ENCODE measurements at regions not wholly inside any gene's neighbourhood (a gene's known extent, or its start where the extent isn't known, plus 50 kb on each side); places are given as distances from the start of the nearest gene placed in this dataset.

GRCh38 chr12:68450947-68451260 lies 118.7 kb upstream of the MDM1 start:
- Mint-ChIP-seq H3K36me3 (ENCODE audit: low read depth) (no peaks in the 10 kb centered on the region), H3K4me3 (peak overlapping the region; percentile 70), H3K27ac (peak overlapping the region; percentile 99), H3K4me1 (peaks cover 91% of the 10 kb centered on the region), H3K9me3 (no peaks in the 10 kb centered on the region), H3K27me3 (no peaks in the 10 kb centered on the region)
- ATAC-seq (peak; percentile 88), DNase-seq (peak; percentile 18)

DNA sequence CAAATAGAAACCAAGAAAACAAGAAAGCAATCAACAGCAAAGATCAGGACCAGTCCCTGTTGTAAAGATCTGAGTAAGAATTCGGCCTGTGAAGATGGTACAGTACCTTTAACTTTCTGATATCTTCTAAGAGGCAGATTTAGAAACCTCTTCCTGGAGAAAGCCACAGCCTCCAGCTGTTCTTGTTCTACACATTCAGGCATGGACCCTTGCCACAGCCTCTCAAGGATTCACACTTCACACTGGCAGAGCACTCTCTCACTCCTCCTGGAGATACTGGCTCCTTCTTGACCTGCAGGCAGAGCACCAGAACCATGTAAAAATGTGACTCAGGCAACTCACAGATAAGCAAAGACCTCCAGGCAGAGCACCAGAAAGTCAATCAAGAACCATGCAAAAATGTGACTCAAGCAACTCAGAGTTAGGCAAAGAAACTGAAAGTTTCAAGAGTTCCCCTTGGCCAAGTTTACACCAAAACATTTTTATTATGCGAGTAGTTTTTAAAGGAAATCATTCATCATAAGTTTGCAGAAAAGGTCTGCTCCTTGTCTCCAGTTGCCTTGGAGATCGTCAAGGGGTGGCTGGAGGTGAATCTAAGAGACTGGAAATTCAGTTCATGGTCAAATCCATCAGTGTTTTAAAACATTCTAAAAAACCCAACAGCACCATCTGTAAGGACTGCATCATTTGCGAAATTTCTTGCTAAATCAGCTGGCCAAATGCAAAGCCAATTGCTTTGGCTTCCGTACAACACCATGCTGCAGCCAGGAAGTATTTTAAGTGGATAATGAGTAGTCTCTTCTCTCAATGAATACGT lies 119.3 kb upstream of the MDM1 start:
- no peaks in the 10 kb centered on the region for H3K9me3 Mint-ChIP-seq
- H3K4me3 Mint-ChIP-seq = peak overlapping the region; percentile 70
- no peaks in the 10 kb centered on the region for H3K36me3 Mint-ChIP-seq (ENCODE audit: low read depth)
- peaks cover 91% of the 10 kb centered on the region for H3K4me1 Mint-ChIP-seq
- DNase-seq (peak; percentile 47), ATAC-seq (peak; percentile 86)
- H3K27ac Mint-ChIP-seq = peak overlapping the region; percentile 99
- H3K27me3 Mint-ChIP-seq = no peaks in the 10 kb centered on the region

- no peaks in the 10 kb centered on the region for H3K9me3 Mint-ChIP-seq
- no peak for ATAC-seq
- H3K4me1 Mint-ChIP-seq = peaks cover 86% of the 10 kb centered on the region
Observed at GRCh38 chr12:68452078-68452715, 120.0 kb upstream of the MDM1 start.

GRCh38 chr12:68453278-68453677 lies 121.1 kb upstream of the MDM1 start:
- no peaks in the 10 kb centered on the region for H3K36me3 Mint-ChIP-seq (ENCODE audit: low read depth)
- H3K27ac Mint-ChIP-seq = no peak overlapping the region
- DNase-seq (no peak), ATAC-seq (no peak)
- no peak overlapping the region for H3K4me3 Mint-ChIP-seq
- peaks cover 79% of the 10 kb centered on the region for H3K4me1 Mint-ChIP-seq
- no peaks in the 10 kb centered on the region for H3K9me3 Mint-ChIP-seq
- no peaks in the 10 kb centered on the region for H3K27me3 Mint-ChIP-seq

More at GRCh38 chr12:68452078-68452715, 120.0 kb upstream of the MDM1 start:
- H3K27ac Mint-ChIP-seq = peak overlapping the region; percentile 99
- H3K36me3 Mint-ChIP-seq (ENCODE audit: low read depth) = no peaks in the 10 kb centered on the region
- H3K27me3 Mint-ChIP-seq = no peaks in the 10 kb centered on the region
- peak overlapping the region; percentile 70 for H3K4me3 Mint-ChIP-seq
- DNase-seq = no peak

DNA sequence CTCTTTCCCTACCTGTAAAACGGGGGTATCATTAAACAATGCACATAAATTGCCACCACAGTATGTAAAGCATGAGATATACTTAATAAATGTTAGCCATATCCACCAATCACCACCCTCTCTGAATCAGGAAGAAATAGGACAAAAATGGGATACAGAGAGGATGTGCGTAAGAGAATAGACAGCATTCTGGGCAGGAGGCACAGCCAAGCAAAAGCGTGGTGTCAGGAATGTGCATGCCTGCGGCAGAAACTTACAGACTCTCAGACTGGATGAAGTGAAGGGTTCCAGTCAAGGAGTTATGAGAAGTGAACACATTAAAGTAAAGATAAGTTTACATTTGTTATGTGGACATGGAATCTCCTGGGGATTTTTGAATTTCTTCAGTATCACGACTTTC lies 121.7 kb upstream of the MDM1 start:
- H3K9me3 Mint-ChIP-seq = no peaks in the 10 kb centered on the region
- no peak for ATAC-seq
- DNase-seq = no peak
- H3K4me1 Mint-ChIP-seq = peaks cover 75% of the 10 kb centered on the region
- no peak overlapping the region for H3K4me3 Mint-ChIP-seq
- H3K27ac Mint-ChIP-seq = no peak overlapping the region
- no peaks in the 10 kb centered on the region for H3K36me3 Mint-ChIP-seq (ENCODE audit: low read depth)
- no peaks in the 10 kb centered on the region for H3K27me3 Mint-ChIP-seq

GRCh38 chr12:68454892-68455291 lies 122.7 kb upstream of the MDM1 start:
- Mint-ChIP-seq H3K4me1 (peaks cover 66% of the 10 kb centered on the region), H3K9me3 (no peaks in the 10 kb centered on the region), H3K27me3 (no peaks in the 10 kb centered on the region), H3K36me3 (ENCODE audit: low read depth) (no peaks in the 10 kb centered on the region), H3K27ac (peak overlapping the region; percentile 50), H3K4me3 (no peak overlapping the region)
- DNase-seq = no peak
- no peak for ATAC-seq

GRCh38 chr12:68455691-68456345 lies 123.7 kb upstream of the MDM1 start:
- H3K9me3 Mint-ChIP-seq = no peaks in the 10 kb centered on the region

GRCh38 chr12:68458866-68459265 lies 126.7 kb upstream of the MDM1 start:
- H3K27me3 Mint-ChIP-seq = no peaks in the 10 kb centered on the region
- H3K36me3 Mint-ChIP-seq (ENCODE audit: low read depth) = no peaks in the 10 kb centered on the region
- no peak for DNase-seq
- peaks cover 41% of the 10 kb centered on the region for H3K4me1 Mint-ChIP-seq
- H3K4me3 Mint-ChIP-seq = no peak overlapping the region
- no peak for ATAC-seq
- H3K27ac Mint-ChIP-seq = no peak overlapping the region
- H3K9me3 Mint-ChIP-seq = no peaks in the 10 kb centered on the region

More at GRCh38 chr12:68455691-68456345, 123.7 kb upstream of the MDM1 start:
- DNase-seq (peak; percentile 27), ATAC-seq (no peak)
- Mint-ChIP-seq H3K27me3 (no peaks in the 10 kb centered on the region), H3K36me3 (ENCODE audit: low read depth) (no peaks in the 10 kb centered on the region), H3K4me1 (peaks cover 59% of the 10 kb centered on the region), H3K27ac (peak overlapping the region; percentile 50), H3K4me3 (no peak overlapping the region)

GRCh38 chr12:68460236-68460635 lies 128.1 kb upstream of the MDM1 start:
- H3K27me3 Mint-ChIP-seq = no peaks in the 10 kb centered on the region

DNA sequence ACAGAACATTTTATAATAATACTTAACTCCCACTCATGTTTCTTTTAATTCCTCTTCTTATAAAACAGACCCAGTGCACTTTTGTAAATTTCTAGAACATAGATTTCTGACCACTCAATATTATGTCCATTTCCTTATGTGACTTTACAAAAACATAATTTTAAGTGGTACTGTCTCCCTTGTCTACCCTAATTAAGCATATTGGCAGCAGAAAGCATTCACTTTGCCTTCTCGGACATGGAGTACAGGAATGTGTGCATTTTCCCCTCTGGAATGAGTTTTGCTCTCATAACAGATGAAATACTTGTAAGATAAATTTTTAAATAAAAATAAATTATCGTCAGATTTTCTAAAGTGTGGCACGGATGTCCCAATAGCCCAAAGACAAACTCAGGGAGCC lies 129.5 kb upstream of the MDM1 start:
- H3K9me3 Mint-ChIP-seq = no peaks in the 10 kb centered on the region
- no peak for ATAC-seq
- no peaks in the 10 kb centered on the region for H3K36me3 Mint-ChIP-seq (ENCODE audit: low read depth)
- H3K4me3 Mint-ChIP-seq = no peak overlapping the region
- H3K27me3 Mint-ChIP-seq = no peaks in the 10 kb centered on the region
- peaks cover 14% of the 10 kb centered on the region for H3K4me1 Mint-ChIP-seq
- DNase-seq = no peak
- H3K27ac Mint-ChIP-seq = no peak overlapping the region

More at GRCh38 chr12:68460236-68460635, 128.1 kb upstream of the MDM1 start:
- Mint-ChIP-seq H3K9me3 (no peaks in the 10 kb centered on the region), H3K4me1 (peaks cover 27% of the 10 kb centered on the region), H3K4me3 (no peak overlapping the region), H3K36me3 (ENCODE audit: low read depth) (no peaks in the 10 kb centered on the region), H3K27ac (no peak overlapping the region)
- no peak for DNase-seq
- ATAC-seq = no peak

DNA sequence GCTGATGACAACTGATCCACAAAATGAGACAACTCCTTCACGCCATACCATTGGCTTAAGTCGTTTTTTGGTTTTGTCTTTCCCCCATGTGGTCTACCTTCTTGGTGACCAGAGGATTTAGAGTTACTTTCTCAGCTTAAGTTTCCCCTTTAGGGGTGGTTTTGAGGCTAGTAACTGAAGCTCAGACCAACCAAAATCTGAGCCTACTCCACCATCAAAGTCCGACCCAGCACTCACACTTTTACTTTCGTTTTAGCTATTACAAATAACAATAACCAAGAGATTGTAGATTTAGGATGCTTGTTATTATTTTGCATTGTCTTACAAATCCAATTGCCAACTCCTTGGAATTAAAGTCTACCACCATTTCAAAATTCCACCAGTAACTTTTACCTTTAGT lies 130.6 kb upstream of the MDM1 start:
- ATAC-seq (no peak), DNase-seq (no peak)
- Mint-ChIP-seq H3K27me3 (no peaks in the 10 kb centered on the region), H3K27ac (peak overlapping the region; percentile 86), H3K9me3 (no peaks in the 10 kb centered on the region), H3K4me3 (peak overlapping the region; percentile 78), H3K4me1 (peaks cover 14% of the 10 kb centered on the region), H3K36me3 (ENCODE audit: low read depth) (no peaks in the 10 kb centered on the region)

DNA sequence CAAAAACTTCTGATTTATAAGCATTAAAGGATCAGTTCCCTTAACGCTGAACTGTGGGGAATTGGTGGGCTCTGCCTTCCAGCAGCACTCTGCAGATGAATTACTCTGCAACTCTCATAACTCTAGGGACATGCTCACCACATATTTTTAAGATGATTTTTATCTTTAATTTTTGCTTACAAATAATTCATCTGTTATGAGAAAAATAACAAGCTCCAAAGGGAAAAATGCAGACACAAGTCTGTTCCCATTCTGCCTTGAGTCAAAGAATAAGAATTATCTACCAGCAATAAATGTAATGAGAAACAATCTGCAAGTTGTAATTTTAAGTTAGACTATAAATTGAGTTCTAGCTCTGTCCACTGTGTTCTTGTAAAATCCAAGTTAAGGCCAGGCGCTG lies 133.1 kb upstream of the MDM1 start:
- H3K4me3 Mint-ChIP-seq = no peak overlapping the region
- no peaks in the 10 kb centered on the region for H3K9me3 Mint-ChIP-seq
- H3K27ac Mint-ChIP-seq = no peak overlapping the region
- ATAC-seq (no peak), DNase-seq (no peak)
- H3K4me1 Mint-ChIP-seq = peaks cover 12% of the 10 kb centered on the region
- H3K27me3 Mint-ChIP-seq = no peaks in the 10 kb centered on the region
- no peaks in the 10 kb centered on the region for H3K36me3 Mint-ChIP-seq (ENCODE audit: low read depth)

DNA sequence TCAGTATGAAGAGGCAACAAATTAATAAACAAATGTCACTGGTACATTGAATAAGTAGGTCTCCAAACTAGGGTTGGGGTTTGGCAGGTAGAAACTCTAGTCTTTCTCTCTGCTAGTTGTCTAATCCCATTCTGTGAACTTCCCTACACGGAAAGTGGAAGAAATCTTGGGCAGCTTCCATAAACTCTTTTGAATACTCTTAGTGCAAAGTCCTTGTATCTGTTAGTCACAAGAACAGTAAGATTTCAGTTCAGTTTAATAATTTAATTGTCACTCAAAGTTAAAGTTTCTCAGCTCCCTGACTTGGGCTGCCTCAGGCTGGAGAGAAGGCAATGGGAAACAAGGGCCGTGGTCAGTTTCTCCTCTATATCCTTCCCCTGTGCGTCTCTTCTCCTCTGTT lies 135.4 kb upstream of the MDM1 start:
- H3K9me3 Mint-ChIP-seq = no peaks in the 10 kb centered on the region
- H3K4me1 Mint-ChIP-seq = peaks cover 6% of the 10 kb centered on the region
- DNase-seq (no peak), ATAC-seq (no peak)
- H3K36me3 Mint-ChIP-seq (ENCODE audit: low read depth) = no peaks in the 10 kb centered on the region
- H3K27me3 Mint-ChIP-seq = no peaks in the 10 kb centered on the region
- H3K27ac Mint-ChIP-seq = no peak overlapping the region
- no peak overlapping the region for H3K4me3 Mint-ChIP-seq

DNA sequence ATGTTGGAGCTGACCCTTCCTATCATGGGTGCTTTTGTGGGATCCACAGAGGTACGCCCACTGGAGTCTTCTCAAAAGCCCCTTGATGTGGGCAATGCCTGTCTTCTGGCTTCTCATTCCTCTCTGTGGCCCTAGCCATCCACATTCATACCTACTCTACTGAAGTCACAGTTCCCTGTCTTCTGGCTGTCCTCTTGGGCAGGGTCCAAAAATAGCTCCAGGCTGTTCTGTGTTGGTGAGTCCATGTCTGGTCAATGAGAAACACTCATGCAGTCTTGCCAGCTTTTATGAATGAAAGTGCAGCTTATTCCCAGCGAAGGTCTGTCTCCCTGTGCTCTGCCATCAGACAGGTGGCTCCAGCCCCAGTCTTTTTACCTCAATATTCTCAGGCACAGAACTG lies 135.9 kb upstream of the MDM1 start:
- Mint-ChIP-seq H3K4me1 (peaks cover 2% of the 10 kb centered on the region), H3K9me3 (no peaks in the 10 kb centered on the region), H3K27ac (no peak overlapping the region), H3K4me3 (no peak overlapping the region), H3K27me3 (no peaks in the 10 kb centered on the region), H3K36me3 (ENCODE audit: low read depth) (no peaks in the 10 kb centered on the region)
- ATAC-seq = no peak
- DNase-seq = no peak

DNA sequence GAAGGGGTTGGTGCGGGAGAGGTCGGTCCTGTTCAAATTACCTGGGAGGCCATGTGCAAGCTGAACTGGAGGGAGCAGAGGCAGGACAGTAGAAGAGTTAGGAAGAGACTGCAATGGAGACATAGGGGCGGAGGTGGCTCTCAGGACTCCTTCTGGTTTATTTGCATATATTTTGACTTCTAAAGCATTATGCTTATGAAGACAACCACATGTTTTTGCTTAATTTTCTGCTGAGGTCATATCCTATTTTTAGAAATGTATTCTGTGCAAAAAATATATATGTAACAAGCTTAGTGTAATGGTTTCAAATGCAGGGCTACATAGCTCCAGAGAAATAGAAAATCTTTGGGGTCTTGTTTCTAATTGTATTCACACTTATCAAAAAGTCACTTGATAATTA lies 137.0 kb upstream of the MDM1 start:
- Mint-ChIP-seq H3K4me1 (no peaks in the 10 kb centered on the region), H3K27me3 (no peaks in the 10 kb centered on the region), H3K27ac (no peak overlapping the region), H3K4me3 (no peak overlapping the region), H3K9me3 (no peaks in the 10 kb centered on the region), H3K36me3 (ENCODE audit: low read depth) (no peaks in the 10 kb centered on the region)
- no peak for ATAC-seq
- DNase-seq = no peak
